A673 (cell line): ENCODE measurements at regions not wholly inside any gene's neighbourhood (a gene's known extent, or its start where the extent isn't known, plus 50 kb on each side); places are given as distances from the start of the nearest gene placed in this dataset.

Source experiments
- BruUV-seq: library from RNA; stranded (reverse); fragments of 400-500 nt; replicated peaks from 2 replicates; lab custom pipeline; 2021; lab: Mats Ljungman, UMichigan
- CTCF ChIA-PET: fragments of 300-600 bp; sonication (Branson Sonifier 250); formaldehyde crosslinking; loops from one replicate; lab custom pipeline; 2022; ENCODE audit warnings: antibody characterized with exemption; lab: Charles Lee
- POLR2A ChIA-PET: fragments of 300-600 bp; sonication (Branson Sonifier 250); formaldehyde crosslinking; loops from one replicate; lab custom pipeline; 2022; ENCODE audit warnings: antibody characterized with exemption; ENCODE audit not compliant: low non-redundant PET; lab: Charles Lee
- DNase-seq: peaks from one replicate; pipeline ENCODE4 v3.0.0-alpha.2; 2015; ENCODE audit warnings: low spot score
- H3K27ac ChIP-seq: fragments of 200-600 bp; sonication (generic); 2 replicates; pipeline ENCODE4 v1.5.1; 2016; ENCODE audit warnings: mixed run types, low read depth, mild to moderate bottlenecking, mixed read lengths, antibody characterized with exemption, low read length; ENCODE audit not compliant: poor library complexity, severe bottlenecking
- H3K27me3 ChIP-seq: fragments of 200-600 bp; sonication (generic); replicated peaks from 2 replicates; pipeline ENCODE4 v1.6.1; 2017; ENCODE audit warnings: mixed run types, low read depth, mild to moderate bottlenecking, mixed read lengths, antibody characterized with exemption, low read length; ENCODE audit not compliant: insufficient read depth, poor library complexity
- H3K36me3 ChIP-seq: fragments of 200-600 bp; sonication (generic); 2 replicates; pipeline ENCODE4 v1.6.1; 2016; ENCODE audit warnings: mixed run types, mild to moderate bottlenecking, mixed read lengths, antibody characterized with exemption, low read length; ENCODE audit not compliant: insufficient read depth, poor library complexity, severe bottlenecking
- H3K4me1 ChIP-seq: fragments of 200-600 bp; sonication (generic); 2 replicates; pipeline ENCODE4 v1.6.1; 2017; ENCODE audit warnings: mixed run types, mild to moderate bottlenecking, mixed read lengths, antibody characterized with exemption, low read length; ENCODE audit not compliant: insufficient read depth, poor library complexity, severe bottlenecking
- H3K4me3 ChIP-seq: fragments of 200-600 bp; sonication (generic); 2 replicates; pipeline ENCODE4 v1.5.1; 2016; ENCODE audit warnings: low read depth, mixed run types, mild to moderate bottlenecking, mixed read lengths, low read length; ENCODE audit not compliant: poor library complexity, severe bottlenecking
- H3K9me3 ChIP-seq: fragments of 200-600 bp; sonication (generic); 2 replicates; pipeline ENCODE4 v1.6.1; 2016; ENCODE audit warnings: mixed run types, low read depth, mild to moderate bottlenecking, mixed read lengths, antibody characterized with exemption, low read length; ENCODE audit not compliant: poor library complexity, severe bottlenecking
- EZH2 ChIP-seq: fragments of 200-600 bp; sonication (generic); IDR thresholded peaks from 2 replicates; pipeline ENCODE4 v1.6.1; 2017; ENCODE audit warnings: borderline replicate concordance, low read depth, mild to moderate bottlenecking, mixed read lengths, antibody characterized with exemption, low read length; ENCODE audit not compliant: poor library complexity, severe bottlenecking
- intact Hi-C: fragments of 100-400 bp; cut with micrococcal nuclease; formaldehyde crosslinking; loops from one replicate; pipeline ENCODE4 v1.10.0; 2022; ENCODE audit not compliant: unreplicated experiment
- TF ChIP-seq, protein P1 (sequence below): fragments of 300-800, 200-600 bp; sonication (generic); conservative IDR thresholded peaks from 2 replicates; pipeline ENCODE4 v1.5.1; 2017; ENCODE audit warnings: low read depth, mild to moderate bottlenecking, antibody characterized with exemption, low read length, moderate library complexity, mixed read lengths

DNA sequence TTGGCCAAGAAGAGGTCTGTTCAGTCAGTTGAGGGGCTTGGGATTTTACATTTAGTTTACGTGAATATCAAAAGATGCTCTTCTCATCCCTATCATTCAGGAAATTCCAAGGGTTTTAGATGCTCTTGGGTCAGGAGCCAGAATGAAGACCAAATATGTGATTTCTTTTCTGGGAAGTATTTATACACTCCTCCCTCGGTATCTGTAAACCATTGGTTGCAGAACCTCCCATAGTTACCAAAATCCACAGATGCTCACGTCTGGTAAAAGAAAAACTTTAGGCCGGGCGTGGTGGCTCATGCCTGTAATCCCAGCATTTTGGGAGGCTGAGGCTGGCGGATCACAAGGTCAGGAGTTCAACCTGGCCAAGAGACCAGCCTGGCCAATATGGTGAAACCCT, 75.9 kb downstream of the TNFAIP2 start:
- Histone ChIP-seq H3K9me3 (peaks cover 5% of the 10 kb centered on the region), H3K36me3 (no peaks in the 10 kb centered on the region), H3K4me1 (peaks cover 5% of the 10 kb centered on the region), H3K27ac (no peak overlapping the region), H3K4me3 (no peak overlapping the region), H3K27me3 (no peaks in the 10 kb centered on the region)
- intact Hi-C loops = no loop called here
- POLR2A ChIA-PET = no interaction called here
- DNase-seq = no peak
- CTCF ChIA-PET = no interaction called here
- TF ChIP-seq EZH2 = no peak
- TF ChIP-seq, protein P1, sequence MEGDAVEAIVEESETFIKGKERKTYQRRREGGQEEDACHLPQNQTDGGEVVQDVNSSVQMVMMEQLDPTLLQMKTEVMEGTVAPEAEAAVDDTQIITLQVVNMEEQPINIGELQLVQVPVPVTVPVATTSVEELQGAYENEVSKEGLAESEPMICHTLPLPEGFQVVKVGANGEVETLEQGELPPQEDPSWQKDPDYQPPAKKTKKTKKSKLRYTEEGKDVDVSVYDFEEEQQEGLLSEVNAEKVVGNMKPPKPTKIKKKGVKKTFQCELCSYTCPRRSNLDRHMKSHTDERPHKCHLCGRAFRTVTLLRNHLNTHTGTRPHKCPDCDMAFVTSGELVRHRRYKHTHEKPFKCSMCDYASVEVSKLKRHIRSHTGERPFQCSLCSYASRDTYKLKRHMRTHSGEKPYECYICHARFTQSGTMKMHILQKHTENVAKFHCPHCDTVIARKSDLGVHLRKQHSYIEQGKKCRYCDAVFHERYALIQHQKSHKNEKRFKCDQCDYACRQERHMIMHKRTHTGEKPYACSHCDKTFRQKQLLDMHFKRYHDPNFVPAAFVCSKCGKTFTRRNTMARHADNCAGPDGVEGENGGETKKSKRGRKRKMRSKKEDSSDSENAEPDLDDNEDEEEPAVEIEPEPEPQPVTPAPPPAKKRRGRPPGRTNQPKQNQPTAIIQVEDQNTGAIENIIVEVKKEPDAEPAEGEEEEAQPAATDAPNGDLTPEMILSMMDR = no peak
- no TSS peak for BruUV-seq

DNA sequence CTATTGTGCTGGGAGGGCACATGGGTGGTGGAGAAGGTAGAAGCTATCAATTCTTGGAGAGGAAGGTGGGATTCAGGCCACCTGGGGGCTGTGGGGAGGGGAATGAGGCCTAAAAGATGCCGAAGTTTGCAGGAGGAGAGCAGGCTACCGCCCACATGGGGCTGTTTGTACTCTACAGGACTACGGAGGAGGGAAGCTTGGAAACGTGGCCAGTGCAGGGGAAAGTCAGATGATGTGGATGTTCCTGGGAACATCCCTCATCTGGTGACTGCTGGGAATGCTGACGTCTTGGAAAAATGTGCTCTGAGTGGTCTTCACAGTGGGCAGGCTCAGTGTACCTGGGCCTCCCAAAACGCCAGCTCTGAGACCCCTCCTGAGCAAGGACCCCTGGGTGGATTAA, 78.5 kb downstream of the TNFAIP2 start:
- intact Hi-C loops = no loop called here
- H3K36me3 ChIP-seq = no peaks in the 10 kb centered on the region
- H3K27me3 ChIP-seq = no peaks in the 10 kb centered on the region
- TF ChIP-seq, protein P1 = no peak
- TF ChIP-seq EZH2 = no peak
- POLR2A ChIA-PET = no interaction called here
- H3K4me3 ChIP-seq = no peak overlapping the region
- no peaks in the 10 kb centered on the region for H3K4me1 ChIP-seq
- CTCF ChIA-PET = no interaction called here
- no peak overlapping the region for H3K27ac ChIP-seq
- BruUV-seq = no TSS peak
- no peak for DNase-seq
- peaks cover 19% of the 10 kb centered on the region for H3K9me3 ChIP-seq

DNA sequence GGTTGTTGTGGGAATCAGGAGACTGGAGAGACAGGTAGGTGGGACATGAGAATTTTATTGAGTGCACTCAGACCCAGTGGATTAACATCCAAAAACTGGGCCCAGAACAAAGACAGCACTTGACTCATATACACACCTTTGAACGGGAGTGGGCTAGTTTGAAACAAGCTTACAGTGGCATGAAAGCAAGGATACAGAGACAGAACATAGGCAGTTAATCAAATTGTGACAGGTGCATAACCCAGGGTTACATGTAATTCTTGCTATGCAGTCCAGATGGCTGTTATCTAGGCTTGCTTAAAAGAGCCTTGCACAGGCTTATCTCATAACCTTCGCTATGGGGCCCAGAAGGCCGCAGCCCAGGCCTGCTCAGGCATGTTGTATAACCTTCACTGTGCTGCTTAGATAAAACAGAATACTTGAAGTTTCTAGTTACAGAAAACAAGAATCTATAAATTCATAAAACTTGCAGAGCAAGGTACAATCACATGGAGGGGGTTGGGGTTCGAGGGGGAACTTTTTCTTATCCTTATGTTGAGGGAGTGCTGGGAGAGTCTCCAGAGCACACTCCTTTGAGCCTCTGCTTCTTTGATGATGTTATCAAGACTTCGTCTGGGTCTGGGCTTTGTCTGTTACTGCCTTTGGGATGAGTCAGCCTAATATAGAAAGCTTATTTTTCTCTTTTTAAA, 81.7 kb downstream of the TNFAIP2 start:
- Histone ChIP-seq H3K27me3 (no peaks in the 10 kb centered on the region), H3K36me3 (no peaks in the 10 kb centered on the region), H3K4me3 (no peak overlapping the region), H3K27ac (no peak overlapping the region), H3K4me1 (no peaks in the 10 kb centered on the region), H3K9me3 (peaks cover 19% of the 10 kb centered on the region)
- ChIA-PET CTCF (no interaction called here), POLR2A (no interaction called here)
- TF ChIP-seq EZH2 = no peak
- TF ChIP-seq, protein P1 = no peak
- BruUV-seq = no TSS peak
- DNase-seq = no peak
- intact Hi-C loops = no loop called here
